GM21576 (cell line): ENCODE measurements at regions not wholly inside any gene's neighbourhood (a gene's known extent, or its start where the extent isn't known, plus 50 kb on each side); places are given as distances from the start of the nearest gene placed in this dataset.

ENCODE experiments used
- ATAC-seq: cut with Tn5 transposase; IDR thresholded peaks from one replicate; pipeline ENCODE4 v1.9.1; 2021; ENCODE audit warnings: mild to moderate bottlenecking, moderate library complexity; ENCODE audit not compliant: unreplicated experiment

DNA sequence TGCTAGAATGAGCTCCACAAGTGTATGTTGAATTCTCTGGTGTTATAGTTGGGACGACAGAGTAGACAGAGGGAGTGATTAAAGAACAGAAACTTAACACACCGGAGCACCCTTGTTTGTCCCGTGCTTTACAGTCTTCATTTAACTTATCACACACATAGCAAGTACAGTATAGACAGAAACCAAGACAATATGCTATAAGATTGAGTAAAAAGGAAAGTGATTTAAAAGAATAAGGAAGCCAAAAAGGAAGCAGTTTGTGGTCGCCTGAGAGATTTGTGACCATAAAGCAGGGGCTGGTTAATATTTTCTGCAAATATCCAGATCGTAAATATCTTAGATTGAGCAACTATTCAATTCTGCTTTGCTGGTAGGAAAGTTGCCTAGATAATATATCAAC lies 1128.4 kb downstream of the TSN start:
- ATAC-seq: no peak

- no peak for ATAC-seq
Measured at GRCh38 chr2:122884889-122885288, 1129.4 kb downstream of the TSN start.

DNA sequence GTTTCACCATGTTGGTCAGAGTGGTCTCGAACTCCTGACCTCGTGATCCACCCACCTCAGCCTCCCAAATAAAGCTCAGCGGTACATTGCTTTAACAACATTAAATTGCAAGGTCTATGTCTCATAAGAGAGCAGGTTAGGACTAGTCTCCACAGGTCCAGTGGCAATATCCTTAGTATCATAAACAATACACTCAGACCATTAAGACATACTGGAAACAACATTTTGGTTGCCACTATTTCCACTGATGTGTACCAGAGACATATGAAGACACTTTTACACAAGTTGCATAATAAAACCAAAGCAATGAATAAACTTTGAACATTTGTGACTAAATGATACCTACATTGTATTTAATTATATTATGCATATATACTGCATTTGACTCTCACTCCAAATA lies 1130.0 kb downstream of the TSN start:
- ATAC-seq: no peak

GRCh38 chr2:122886479-122887145 lies 1131.2 kb downstream of the TSN start:
- ATAC-seq: no peak

DNA sequence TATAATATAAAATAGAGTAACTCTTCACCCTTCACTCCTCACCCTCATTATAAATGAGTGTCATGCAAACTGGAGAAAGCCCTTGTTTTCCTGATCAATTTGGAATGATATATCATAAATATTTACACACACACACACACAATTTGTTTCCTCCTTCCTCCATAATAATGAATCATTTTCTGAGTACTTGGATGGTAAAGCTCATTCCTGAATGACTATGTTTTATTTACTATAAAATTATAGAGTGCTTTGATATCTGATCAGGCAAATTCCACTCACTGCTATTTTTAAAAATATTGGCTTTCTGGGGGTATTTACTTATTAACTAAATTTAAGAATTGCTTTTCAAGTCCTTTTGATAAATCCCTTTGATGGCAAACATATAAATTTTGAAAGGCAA lies 1125.5 kb upstream of the CNTNAP5 start:
- no peak for ATAC-seq

DNA sequence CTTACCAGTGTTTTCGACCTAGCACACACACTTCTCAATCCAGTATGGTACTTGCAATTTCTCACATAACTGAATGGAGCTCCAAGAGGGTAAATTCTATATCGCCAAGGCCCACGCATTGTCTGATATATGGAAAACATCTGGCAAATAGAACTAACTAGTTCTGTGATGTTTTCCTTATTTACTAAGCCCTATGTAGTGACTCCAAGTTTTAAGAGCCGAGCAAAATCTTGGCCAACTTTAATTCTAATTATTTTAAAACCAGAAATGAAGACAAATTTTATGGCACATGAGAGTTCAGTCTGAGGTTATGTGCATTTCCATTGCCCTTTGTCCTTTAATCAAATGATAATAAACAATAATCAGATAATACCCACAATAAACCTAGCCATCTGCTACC lies 1119.7 kb upstream of the CNTNAP5 start:
- no peak for ATAC-seq

DNA sequence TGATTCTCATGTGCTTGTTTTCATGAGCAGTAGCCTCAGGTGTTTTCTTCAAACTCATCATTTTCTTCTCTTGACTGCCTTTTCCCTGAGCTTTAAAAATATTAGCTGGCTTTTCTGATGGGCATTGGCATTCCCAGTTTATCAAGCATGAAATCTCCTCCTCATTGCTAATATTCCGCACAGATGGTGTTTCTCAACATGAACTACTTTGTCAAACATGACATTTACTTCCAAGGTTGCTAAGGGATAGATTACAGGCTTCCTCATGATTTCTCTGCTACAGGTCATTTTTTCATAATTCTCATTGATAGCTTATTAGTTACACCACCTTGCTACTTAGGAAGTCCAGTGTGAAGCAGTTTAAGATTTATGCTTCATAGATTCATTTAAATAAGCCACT lies 1116.9 kb upstream of the CNTNAP5 start:
- ATAC-seq: no peak

- ATAC-seq: no peak
Measured at GRCh38 chr2:122927197-122927596, 1097.9 kb upstream of the CNTNAP5 start.

DNA sequence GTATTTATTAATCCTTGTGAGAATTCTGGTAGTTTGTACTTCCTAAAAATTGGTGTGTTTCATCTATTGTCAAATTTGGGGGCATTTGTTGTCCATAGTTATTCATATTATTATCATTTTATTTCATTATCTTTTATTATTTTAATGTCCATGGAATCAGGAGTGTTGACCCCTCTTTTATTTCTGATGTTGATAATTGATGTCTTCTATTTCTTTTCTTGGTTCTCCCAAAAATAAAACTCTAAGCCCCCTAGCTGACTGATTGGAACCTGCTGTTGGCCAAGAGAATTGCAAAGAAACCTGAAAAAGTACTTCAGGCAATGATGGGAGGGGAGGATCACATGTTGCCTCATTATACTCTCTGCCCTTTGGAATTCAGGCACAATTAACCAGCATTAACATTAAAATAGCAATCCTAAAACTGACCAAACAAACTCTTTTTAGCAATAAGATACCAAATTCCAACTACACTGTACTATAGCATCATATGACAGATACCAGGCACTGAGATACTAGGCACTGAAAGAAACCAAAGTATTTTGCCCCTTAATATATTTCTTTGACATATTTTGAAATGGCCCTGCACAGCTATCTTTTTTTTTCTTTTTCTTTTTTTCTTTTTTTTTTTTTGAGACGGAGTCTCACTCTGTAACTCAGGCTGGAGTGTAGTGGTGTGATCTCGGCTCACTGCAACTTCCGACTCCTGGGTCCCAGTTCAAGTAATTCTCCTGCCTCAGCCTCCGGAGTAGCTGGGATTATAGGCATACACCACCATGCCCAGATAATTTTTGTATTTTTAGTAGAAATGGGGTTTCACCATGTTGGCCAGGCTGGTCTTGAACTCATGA lies 1097.2 kb upstream of the CNTNAP5 start:
- ATAC-seq: no peak

DNA sequence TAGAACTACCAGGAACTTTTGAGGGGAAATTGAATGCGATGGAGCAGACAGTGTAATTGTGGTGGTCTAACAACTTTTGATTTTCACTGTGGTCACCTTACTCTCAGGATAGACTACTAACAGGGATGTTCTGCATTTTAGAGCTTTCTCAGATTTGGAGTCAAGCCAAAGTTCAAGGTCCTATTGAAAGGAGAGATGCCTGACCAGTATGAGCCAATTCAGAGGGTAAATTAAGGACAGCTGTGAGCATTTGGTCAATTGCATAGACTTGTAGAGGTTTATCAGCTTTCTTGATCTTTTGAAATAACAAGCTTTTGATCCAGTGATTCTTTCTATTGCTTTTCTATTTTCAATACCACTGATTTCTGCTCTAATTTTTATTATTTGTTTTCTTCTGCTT lies 1095.7 kb upstream of the CNTNAP5 start:
- ATAC-seq: no peak

DNA sequence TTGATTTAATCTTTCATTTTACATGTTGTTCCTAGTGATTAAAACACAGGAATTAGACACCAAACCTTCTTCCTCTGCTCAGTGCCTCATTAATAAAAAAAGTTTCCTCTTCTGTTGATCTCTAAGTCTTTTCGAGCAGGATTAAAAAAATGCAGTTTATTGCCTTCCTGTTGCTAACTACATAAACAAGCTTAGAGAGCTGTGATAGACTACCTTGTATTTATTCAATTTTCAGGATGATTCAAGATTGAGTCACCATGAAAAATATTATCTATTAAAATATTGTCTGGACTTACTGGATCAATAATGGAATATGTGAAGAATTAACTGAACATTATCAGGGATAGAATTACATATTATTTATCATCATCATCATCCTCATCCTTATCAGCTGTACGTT lies 1089.6 kb upstream of the CNTNAP5 start:
- ATAC-seq: no peak

- no peak for ATAC-seq
Measured at GRCh38 chr2:122939796-122940195, 1085.3 kb upstream of the CNTNAP5 start.

GRCh38 chr2:122949523-122949922 lies 1075.6 kb upstream of the CNTNAP5 start:
- no peak for ATAC-seq

DNA sequence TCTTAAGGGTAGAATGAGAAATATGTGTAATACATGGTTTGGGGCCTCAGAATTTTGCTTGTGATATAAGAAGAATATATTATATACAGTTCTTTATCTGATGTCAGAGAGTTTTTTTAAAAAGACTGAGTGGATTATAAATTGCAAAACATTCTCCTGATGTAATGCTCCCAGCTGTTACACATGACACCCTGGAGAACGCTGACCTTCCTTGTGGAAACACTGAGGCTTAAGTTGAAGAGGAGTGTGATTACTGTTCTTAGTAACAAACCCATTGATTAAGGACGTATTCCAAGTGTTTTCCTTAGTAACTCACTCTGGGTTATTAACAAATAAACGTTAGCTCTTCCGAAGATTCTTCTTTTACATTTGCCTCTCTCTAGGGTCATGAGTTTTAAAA lies 1069.3 kb upstream of the CNTNAP5 start:
- no peak for ATAC-seq

- no peak for ATAC-seq
Measured at GRCh38 chr2:122960759-122961641, 1064.1 kb upstream of the CNTNAP5 start.

GRCh38 chr2:122966461-122966860 lies 1058.6 kb upstream of the CNTNAP5 start:
- no peak for ATAC-seq

DNA sequence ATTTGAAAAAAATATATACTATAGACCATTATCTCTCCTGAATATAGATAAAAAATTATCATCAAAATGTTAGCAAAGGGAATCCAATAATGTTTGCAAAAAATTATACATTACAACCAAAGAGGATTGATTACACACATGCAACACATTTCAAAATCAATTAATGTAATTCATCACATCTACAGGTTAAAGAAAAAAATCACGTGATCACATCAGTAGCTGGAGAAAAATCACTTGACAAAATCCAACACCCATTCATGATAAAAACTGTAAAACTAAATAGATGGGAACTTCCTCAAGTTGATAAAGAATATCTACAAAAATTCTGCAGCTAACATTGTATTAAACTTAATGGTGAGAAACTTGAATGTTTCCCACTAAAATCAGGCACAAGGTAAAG lies 1047.5 kb upstream of the CNTNAP5 start:
- no peak for ATAC-seq

GRCh38 chr2:122980671-122981070 lies 1044.4 kb upstream of the CNTNAP5 start:
- ATAC-seq: no peak

DNA sequence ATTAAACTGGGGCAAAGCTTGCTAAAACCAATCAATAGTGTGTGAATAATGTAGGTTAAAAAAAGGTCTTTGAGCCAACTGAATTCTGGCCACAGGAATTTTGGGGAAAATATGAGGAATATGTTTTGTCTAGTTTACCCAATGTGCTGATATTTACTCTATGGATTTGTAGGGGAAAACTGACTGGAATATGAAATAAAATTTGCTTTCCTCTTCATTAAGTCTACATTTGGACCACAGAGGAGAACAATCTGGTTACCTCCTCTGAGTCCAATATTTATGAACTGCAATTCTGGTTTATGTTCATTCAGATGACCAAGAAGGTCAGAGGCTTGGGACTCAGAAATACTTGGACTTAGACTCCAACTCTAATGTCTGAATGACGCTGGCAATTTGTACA lies 1042.2 kb upstream of the CNTNAP5 start:
- no peak for ATAC-seq

DNA sequence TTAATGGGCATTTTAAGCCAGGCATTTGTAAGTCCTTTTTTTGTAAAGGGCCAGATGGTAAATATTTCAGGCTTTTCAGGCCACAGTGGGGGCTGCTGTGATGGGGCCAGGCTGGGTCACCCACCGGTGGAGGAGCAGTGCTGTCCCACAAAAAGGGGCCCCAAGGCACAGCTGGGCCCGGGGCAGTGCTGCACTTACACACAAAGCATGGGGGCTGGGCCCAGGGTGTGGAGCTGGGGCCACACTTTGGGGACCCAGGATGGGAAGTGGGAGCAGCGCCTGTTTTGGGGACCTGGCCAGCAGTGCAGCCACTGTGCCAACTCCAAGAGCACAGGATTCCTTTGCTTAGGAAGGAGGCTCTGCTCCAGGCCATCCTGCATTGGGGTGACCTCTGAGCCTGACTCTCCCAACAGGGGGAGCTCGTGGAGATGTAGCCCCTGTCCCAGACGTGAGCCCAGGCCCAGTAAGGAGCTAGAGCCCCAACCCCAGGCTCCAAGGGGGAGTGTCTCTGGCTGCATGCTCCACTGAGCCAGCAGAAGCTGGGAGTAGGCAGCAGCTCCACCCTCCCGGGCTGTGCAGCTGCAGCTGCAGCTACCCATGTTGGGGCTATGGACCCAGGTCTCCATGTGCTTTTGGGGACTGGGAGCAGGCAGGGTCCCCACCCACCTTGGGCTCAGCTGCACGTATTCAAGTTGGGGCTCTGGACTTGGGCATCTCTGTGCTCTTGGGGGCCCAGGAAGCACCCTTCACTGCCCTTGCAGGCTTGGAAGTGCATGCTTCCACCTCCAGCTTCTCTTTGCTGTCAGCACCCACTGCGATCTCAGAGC lies 1036.5 kb upstream of the CNTNAP5 start:
- no peak for ATAC-seq

DNA sequence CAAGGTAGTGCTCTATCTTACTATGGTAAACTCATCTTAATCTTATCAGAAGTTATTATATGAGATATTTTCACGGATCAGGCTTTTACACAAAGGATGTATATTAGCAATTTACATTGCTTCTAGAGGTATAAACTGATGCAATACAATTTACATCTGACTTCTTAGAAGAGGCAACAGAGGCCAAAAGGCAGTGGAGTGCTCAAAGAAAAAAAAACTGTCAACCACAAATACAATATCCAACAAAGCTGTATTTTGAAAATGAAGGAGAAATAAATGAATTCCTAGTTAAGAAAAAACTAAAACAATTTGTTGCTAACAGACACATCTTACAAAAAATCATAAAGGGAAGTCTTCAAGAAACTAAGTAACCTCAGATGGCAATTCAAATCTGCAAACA lies 1031.5 kb upstream of the CNTNAP5 start:
- no peak for ATAC-seq
